SKM-1 treated with dmso at 0.1 percent for 144 hours (cell line): ENCODE measurements at regions not wholly inside any gene's neighbourhood (a gene's known extent, or its start where the extent isn't known, plus 50 kb on each side); places are given as distances from the start of the nearest gene placed in this dataset.

Experiments used
- DNase-seq: peaks from one replicate; lab custom pipeline; 2025; ENCODE audit not compliant: unreplicated experiment; lab: John Stamatoyannopoulos, UW

GRCh38 chr7:11290863-11291262 is 317.2 kb downstream of the PHF14 start:
- DNase-seq, result no peak

DNA sequence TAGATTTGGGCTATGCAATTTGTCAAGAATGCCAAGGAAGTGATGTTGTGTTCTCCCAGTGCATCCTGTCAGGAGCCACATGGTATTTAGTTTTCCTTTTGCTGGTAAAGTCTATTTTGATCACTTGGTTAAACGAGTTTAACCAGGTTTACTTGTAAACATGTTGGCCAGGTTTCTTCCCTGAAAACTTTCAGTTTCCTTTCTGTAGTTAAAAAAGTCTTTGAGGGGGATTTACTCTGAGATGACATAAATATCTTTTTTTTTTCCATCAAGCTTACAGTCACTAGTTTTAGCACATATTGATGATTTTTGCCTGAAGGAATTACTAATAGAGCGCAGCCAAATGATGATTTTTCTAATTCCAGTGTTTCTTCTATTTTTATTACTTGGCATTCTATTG is 320.5 kb downstream of the PHF14 start:
- DNase-seq, result no peak

DNA sequence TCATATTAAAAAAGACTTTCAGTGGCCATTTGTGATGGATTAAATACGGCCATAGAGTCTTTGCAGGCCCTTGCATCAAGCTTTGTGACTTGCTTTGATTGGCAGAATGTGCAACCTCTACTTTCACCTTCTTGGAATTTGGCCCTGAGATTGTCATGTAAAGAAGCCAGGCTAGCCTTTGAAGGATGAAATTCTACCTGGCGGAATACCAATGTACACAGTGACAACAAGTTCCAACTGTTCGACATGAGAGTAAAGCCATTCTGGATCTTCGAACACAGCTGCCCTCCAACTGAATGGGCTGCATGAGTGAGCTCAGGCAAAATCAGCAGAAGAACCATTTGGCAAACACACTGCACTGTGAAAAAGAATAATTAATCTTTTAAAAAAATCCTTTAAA is 321.3 kb downstream of the PHF14 start:
- DNase-seq, result no peak

DNA sequence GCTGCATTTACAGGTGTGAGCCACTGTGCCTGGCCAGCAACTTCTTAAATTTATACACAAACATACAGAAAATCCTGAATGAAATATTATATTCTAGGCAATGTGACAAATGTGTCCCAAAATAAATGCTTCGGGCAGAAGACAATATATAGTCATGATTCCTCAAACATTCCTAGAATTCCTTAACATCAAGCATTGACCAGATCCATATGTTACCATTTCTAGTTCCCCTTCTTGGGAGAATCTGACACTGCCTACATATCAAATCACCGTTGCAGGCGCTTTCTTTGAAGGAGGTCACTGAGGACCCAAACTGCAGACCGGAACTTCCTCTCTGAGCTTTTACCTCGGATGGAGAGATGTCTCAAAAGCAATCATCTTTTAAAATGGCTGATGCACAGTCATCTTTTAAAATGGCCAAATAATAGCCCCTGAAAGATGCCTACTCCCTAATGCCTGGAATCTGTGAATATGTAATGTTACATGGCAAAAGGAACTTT is 323.5 kb downstream of the PHF14 start:
- no peak for DNase-seq

DNA sequence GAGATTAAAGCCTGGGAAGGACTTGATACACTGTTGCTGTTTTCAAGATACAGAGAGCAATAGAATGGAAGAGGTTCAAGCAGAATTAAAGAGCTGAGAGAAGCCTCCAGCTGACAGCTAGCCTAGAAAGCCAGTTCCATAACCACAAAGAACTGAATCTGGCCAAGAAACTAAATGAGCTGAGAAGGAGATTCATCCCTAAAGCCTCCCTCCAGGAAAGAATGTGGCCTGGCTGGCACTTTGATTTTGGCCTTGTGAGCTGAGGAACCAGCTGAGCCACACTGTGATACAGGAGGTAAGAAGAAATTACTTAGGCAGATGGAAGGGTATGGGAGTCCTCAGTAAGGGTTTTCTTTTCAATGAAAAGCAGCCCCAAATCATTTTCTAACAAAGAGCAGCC is 324.1 kb downstream of the PHF14 start:
- no peak for DNase-seq

GRCh38 chr7:11298220-11298619 is 324.5 kb downstream of the PHF14 start:
- DNase-seq, result no peak

GRCh38 chr7:11300241-11300640 is 326.6 kb downstream of the PHF14 start:
- DNase-seq, result no peak

- DNase-seq, result no peak
These were observed 328.4 kb downstream of the PHF14 start for GRCh38 chr7:11302121-11302520.

- DNase-seq, result no peak
These were observed 340.1 kb downstream of the PHF14 start for GRCh38 chr7:11313801-11314200.

GRCh38 chr7:11315666-11316258 is 342.1 kb downstream of the PHF14 start:
- no peak for DNase-seq

DNA sequence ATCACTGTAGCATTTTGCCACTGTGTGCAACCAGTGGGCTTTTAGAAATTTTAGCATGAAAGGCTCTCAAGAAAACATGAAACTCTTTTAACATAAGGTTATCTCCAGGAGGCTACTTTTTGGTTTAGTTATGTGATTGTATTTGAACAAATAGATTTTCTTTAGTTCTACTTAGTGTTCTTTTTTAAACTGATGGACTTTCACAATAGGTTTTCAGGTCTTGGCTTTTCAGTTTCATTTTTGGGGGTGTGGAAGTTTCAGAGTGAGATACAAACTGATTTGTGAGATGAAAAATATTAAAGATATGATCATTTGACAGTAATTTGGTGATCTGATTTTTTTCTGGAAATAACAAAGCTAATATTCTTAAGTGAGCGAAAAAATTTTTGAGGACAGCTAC is 344.1 kb downstream of the PHF14 start:
- no peak for DNase-seq

DNA sequence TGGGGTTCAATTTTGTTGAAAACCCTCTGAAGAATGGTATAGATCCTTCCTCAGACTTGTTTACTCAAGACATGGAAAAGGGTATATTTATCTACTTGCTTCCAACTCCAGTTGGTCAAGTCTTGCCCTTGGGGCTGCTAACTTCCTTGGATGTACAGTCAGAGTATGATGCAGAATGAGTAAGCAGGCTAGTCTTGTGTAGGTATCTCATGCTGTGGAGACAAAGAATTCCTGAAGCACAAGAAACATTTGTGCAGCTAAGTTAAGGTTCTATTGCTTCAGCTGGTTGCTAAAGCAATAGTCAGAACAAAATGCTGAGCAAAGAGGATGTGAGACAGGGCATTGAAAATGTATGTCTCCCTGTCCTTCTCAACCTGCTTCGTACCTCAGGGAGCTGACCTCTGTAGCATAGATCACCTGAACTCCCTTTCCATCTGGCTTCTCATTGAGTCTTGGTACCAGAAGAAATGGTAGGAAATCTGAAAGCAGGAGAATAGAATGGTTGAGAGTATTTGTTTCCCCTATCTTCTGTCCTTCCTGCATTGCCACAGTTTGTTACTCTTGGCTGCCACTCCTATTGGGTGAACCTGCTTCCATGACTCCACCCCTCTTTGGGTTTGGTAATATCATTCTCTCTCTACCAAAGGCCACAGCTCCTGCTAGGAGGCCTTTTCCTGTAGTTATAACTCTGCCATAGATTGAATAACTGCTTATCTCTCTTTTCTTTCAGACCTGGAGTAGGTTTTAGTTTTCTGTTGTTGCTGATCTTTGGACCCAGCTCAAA is 346.0 kb downstream of the PHF14 start:
- DNase-seq, result no peak
